Transverse colon (tissue), 4 donors: ENCODE measurements at regions not wholly inside any gene's neighbourhood (a gene's known extent, or its start where the extent isn't known, plus 50 kb on each side); places are given as distances from the start of the nearest gene placed in this dataset.

Source experiments
- DNase-seq: peaks from one replicate; pipeline ENCODE4 v3.0.0-alpha.2; 2019
- H3K27ac ChIP-seq, 4 donors: fragments of 200-600 bp; sonication (generic); 2 replicates each; pipeline ENCODE4 v1.5.1; 2016 to 2018; ENCODE audit warnings: inconsistent platforms in 4 of 4
- H3K27me3 ChIP-seq: fragments of 200-600 bp; sonication (generic); 2 replicates; pipeline ENCODE4 v1.5.1; 2017; ENCODE audit warnings: inconsistent platforms
- H3K36me3 ChIP-seq, 4 donors: fragments of 200-600 bp; sonication (generic); 2 replicates each; pipeline ENCODE4 v1.5.1; 2017 to 2019; ENCODE audit warnings: inconsistent platforms in 4 of 4
- H3K4me1 ChIP-seq, 4 donors: fragments of 200-600 bp; sonication (generic); 2 replicates each; pipeline ENCODE4 v1.5.1; 2017 to 2020; ENCODE audit warnings: inconsistent platforms in 4 of 4
- H3K4me3 ChIP-seq, 4 donors: fragments of 200-600 bp; sonication (generic); 1 replicate in 1 of 4; 2 replicates in 3 of 4; pipeline versions ENCODE4 v1.5.1 to v1.6.1; 2017 to 2019; ENCODE audit warnings: inconsistent platforms in 4 of 4
- H3K9me3 ChIP-seq, 2 donors: fragments of 200-600 bp; sonication (generic); 2 replicates each; pipeline ENCODE4 v1.5.1; 2017 to 2019; ENCODE audit warnings: inconsistent platforms in 2 of 2
- CTCF ChIP-seq, 5 experiments: fragments of 200-600 bp in 3 of 5; fragments of 450-650 bp in 2 of 5; sonication (generic) in 3 of 5; IDR thresholded peaks; 1 replicate in 2 of 5; 2 replicates in 3 of 5; pipeline ENCODE4 v1.5.1; 2016 to 2017; ENCODE audit warnings: antibody characterized with exemption in 5 of 5, inconsistent platforms in 3 of 5, mild to moderate bottlenecking in 2 of 5, moderate library complexity in 1 of 5
- EP300 ChIP-seq: sonication (generic); formaldehyde crosslinking; IDR thresholded peaks from one replicate; pipeline ENCODE4 v1.6.1; 2017; ENCODE audit warnings: antibody characterized with exemption, low read depth
- POLR2A ChIP-seq: fragments of 450-650 bp; IDR thresholded peaks from one replicate; pipeline ENCODE4 v1.6.1; 2016; ENCODE audit warnings: antibody characterized with exemption, mild to moderate bottlenecking, moderate library complexity
- POLR2AphosphoS5 ChIP-seq, 3 donors: sonication (generic); formaldehyde crosslinking; IDR thresholded peaks; one replicate each; pipeline ENCODE4 v1.6.1; 2016; ENCODE audit warnings: antibody characterized with exemption in 3 of 3
- WGBS, 2 donors: methylation state at CpG; one replicate each; pipeline ENCODE4 v1.1.5; 2018; ENCODE audit warnings: low coverage in 1 of 2; 5-methylcytosine and 5-hydroxymethylcytosine counted together
- in situ Hi-C, 4 donors: fragments of 200-750 bp; cut with MboI; loops; one replicate each; pipeline versions ENCODE4 v1.15.0 to v1.15.1; 2017; ENCODE audit warnings: low sequenced_read_pairs in 3 of 4, low pct_ligation_motif_present in 1 of 4, low pct_unique_long_range_greater_than_20kb in 1 of 4
- intact Hi-C: fragments of 100-400 bp; cut with DNase I; formaldehyde crosslinking; loops from one replicate; pipeline ENCODE4 v1.15.1; 2023; ENCODE audit warnings: low total_unique reads

- Histone ChIP-seq H3K9me3 (no peaks in the 10 kb centered on the region), H3K4me1 (peaks cover 3 to 10% (median 5%) of the 10 kb centered on the region in 4 donors), H3K27ac (peak overlapping the region; percentile 36 to 58 (median 43)), H3K36me3 (no peaks in the 10 kb centered on the region), H3K4me3 (no peak overlapping the region), H3K27me3 (no peaks in the 10 kb centered on the region)
- intact Hi-C loops = no loop called here
- TF ChIP-seq POLR2A = no peak
- no peak for TF ChIP-seq CTCF (IDR thresholded peaks at IDR 0.05)
- TF ChIP-seq EP300 = no peak
- no peak for TF ChIP-seq POLR2AphosphoS5 (IDR thresholded peaks at IDR 0.05)
- DNase-seq = no peak
- 49 to 50% methylated on average over 6 of the region's 6 CpGs for WGBS, 2 donors
- in situ Hi-C loops = loop anchor here in 1 of 4 donors (25.0 kb wide), 1 partner anchor 557 kb away; the partner anchor contains the start of gene TRIB2
Observed at GRCh38 chr2:12155303-12156051, 409.0 kb downstream of the LPIN1 start.

- Histone ChIP-seq H3K36me3 (no peaks in the 10 kb centered on the region), H3K4me1 (peaks cover 3 to 10% (median 5%) of the 10 kb centered on the region in 4 donors), H3K27ac (no peak overlapping the region), H3K9me3 (no peaks in the 10 kb centered on the region), H3K4me3 (no peak overlapping the region), H3K27me3 (no peaks in the 10 kb centered on the region)
- intact Hi-C loops = no loop called here
- TF ChIP-seq POLR2AphosphoS5 (IDR thresholded peaks at IDR 0.05) = no peak
- TF ChIP-seq EP300 = no peak
- no peak for TF ChIP-seq POLR2A
- TF ChIP-seq CTCF (IDR thresholded peaks at IDR 0.05) = no peak
- 81 to 90% methylated on average over 2 to 4 of the region's 4 CpGs for WGBS, 2 donors
- in situ Hi-C loops = loop anchor here in 1 of 4 donors (25.0 kb wide), 1 partner anchor 556 kb away; the partner anchor contains the start of gene TRIB2
- no peak for DNase-seq
Observed at GRCh38 chr2:12156349-12156748, 409.9 kb downstream of the LPIN1 start.

- in situ Hi-C loops = loop anchor here in 1 of 4 donors (25.0 kb wide), 1 partner anchor 551 kb away; the partner anchor contains the start of gene TRIB2
- TF ChIP-seq CTCF (IDR thresholded peaks at IDR 0.05) (no peak), POLR2A (no peak), POLR2AphosphoS5 (IDR thresholded peaks at IDR 0.05) (no peak), EP300 (no peak)
- Histone ChIP-seq H3K27me3 (no peaks in the 10 kb centered on the region), H3K9me3 (no peaks in the 10 kb centered on the region), H3K36me3 (no peaks in the 10 kb centered on the region), H3K4me3 (no peak overlapping the region), H3K27ac (no peak overlapping the region), H3K4me1 (peaks cover 0 to 2% (median 0%) of the 10 kb centered on the region in 4 donors)
- intact Hi-C loops = no loop called here
- 19 to 20% methylated on average over 1 of the region's 1 CpG for WGBS, 2 donors
- no peak for DNase-seq
Observed at GRCh38 chr2:12161085-12161484, 414.7 kb downstream of the LPIN1 start.

- in situ Hi-C loops (loop anchor here in 1 of 4 donors (25.0 kb wide), 1 partner anchor 550 kb away; the partner anchor contains the start of gene TRIB2), intact Hi-C loops (no loop called here)
- TF ChIP-seq POLR2A = no peak
- no peak for TF ChIP-seq CTCF (IDR thresholded peaks at IDR 0.05)
- TF ChIP-seq POLR2AphosphoS5 (IDR thresholded peaks at IDR 0.05) = no peak
- TF ChIP-seq EP300 = no peak
- 84 to 89% methylated on average over 8 to 12 of the region's 12 CpGs for WGBS, 2 donors
- DNase-seq = no peak
- Histone ChIP-seq H3K36me3 (no peaks in the 10 kb centered on the region), H3K4me3 (no peak overlapping the region), H3K27ac (no peak overlapping the region), H3K9me3 (no peaks in the 10 kb centered on the region), H3K27me3 (no peaks in the 10 kb centered on the region), H3K4me1 (no peaks in the 10 kb centered on the region)
Observed at GRCh38 chr2:12162269-12163247, 416.1 kb downstream of the LPIN1 start.
